ENCODE measurements at regions not wholly inside any gene's neighbourhood (a gene's known extent, or its start where the extent isn't known, plus 50 kb on each side); places are given as distances from the start of the nearest gene placed in this dataset.
"Not testable (repeated sequence)": the region's sequence is repeated elsewhere in the genome, so short reads cannot be mapped to it uniquely, and the experiment has no call there.

DNA sequence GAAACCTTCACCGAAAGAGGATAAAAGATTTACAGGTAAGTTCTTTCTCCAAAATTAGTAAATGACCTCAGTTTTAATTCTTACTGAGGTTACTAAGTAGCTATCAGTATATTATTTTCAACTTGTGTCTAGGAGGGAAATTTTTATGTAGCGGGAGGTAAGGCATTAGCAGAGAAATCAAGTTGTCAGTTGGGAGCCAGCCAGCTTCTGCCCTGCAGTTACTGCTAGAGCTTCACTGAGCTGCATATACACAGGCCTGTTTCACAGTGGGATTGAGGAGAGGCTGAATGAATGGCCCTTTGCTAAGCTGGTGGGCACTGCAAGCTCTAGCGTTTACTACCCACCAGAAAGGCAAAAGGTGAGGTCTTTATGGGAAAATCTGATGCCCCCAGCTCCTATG, 105.7 kb downstream of the ACAA2 start:
- Mint-ChIP-seq H3K27ac (no peak overlapping the region), H3K36me3 (ENCODE audit: low read depth) (no peaks in the 10 kb centered on the region), H3K4me3 (no peak overlapping the region), H3K9me3 (peaks cover 5% of the 10 kb centered on the region), H3K27me3 (peaks cover 8% of the 10 kb centered on the region), H3K4me1 (no peaks in the 10 kb centered on the region)
- ATAC-seq (no peak), DNase-seq (no peak)

DNA sequence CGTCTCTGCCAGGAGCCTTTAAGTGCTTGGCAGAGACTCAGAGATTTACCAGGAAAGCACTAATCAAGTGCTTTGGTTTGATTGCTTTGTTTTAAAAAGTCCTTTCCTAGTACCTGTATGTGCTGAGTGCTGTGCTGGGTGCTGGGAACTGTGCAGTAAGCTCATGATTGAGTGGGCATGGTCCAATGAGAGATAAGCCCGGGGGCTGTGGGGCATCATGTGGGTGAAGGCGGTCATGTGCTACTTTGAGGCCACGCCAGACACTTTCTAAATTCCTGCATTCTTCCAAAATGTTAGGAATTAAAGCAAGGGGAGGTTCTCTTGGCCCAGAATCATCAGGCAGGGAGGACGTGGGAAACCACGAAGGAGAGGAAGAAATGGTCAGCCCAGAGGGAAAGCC, 109.0 kb downstream of the ACAA2 start:
- Mint-ChIP-seq H3K27ac (no peak overlapping the region), H3K36me3 (ENCODE audit: low read depth) (no peaks in the 10 kb centered on the region), H3K4me1 (no peaks in the 10 kb centered on the region), H3K9me3 (peaks cover 5% of the 10 kb centered on the region), H3K27me3 (no peaks in the 10 kb centered on the region), H3K4me3 (no peak overlapping the region)
- DNase-seq (no peak), ATAC-seq (no peak)

DNA sequence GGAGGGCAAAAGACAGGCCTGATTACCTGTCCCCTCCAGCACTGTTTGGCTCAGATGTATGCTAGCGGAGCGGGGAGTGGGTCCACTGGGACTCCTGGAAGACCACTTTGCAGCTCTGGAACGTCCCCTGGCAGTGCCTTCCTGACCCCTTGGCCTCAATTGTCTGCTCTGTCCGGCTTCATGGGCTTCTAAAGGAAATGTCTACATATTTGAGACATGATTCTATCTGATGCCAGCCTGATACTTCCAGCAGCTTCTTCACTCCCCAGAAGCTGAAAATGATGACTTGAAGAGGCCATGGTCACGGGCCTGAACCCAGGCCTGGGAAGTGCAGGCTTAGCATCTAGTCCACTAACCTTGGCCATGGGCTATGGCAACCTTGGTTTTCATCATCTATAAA, 112.1 kb downstream of the ACAA2 start:
- peaks cover 5% of the 10 kb centered on the region for H3K9me3 Mint-ChIP-seq
- no peak for ATAC-seq
- no peak for DNase-seq
- H3K27ac Mint-ChIP-seq, result no peak overlapping the region
- no peaks in the 10 kb centered on the region for H3K36me3 Mint-ChIP-seq (ENCODE audit: low read depth)
- no peaks in the 10 kb centered on the region for H3K4me1 Mint-ChIP-seq
- H3K4me3 Mint-ChIP-seq, result no peak overlapping the region
- no peaks in the 10 kb centered on the region for H3K27me3 Mint-ChIP-seq

DNA sequence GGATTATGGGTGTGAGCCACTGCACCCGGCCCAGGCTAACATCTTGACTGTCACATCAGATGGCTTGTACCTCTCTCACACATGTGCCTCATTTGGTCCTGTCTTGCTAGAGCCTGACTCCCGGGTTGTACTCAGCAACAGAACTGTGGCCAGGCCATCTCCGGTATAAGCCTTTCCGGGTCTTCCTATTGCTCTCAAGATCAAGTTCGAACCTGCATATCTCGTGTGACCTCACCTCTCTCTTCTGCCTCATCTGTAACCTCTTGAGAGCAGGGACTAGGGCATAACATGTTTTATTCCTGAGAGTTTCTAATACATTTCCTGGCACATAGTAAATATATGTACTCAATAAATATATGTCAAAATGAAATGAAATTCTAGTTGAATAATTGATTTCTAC, 114.0 kb downstream of the ACAA2 start:
- DNase-seq (no peak), ATAC-seq (no peak)
- no peaks in the 10 kb centered on the region for H3K4me1 Mint-ChIP-seq
- no peak overlapping the region for H3K27ac Mint-ChIP-seq
- no peak overlapping the region for H3K4me3 Mint-ChIP-seq
- no peaks in the 10 kb centered on the region for H3K9me3 Mint-ChIP-seq
- no peaks in the 10 kb centered on the region for H3K27me3 Mint-ChIP-seq
- H3K36me3 Mint-ChIP-seq (ENCODE audit: low read depth), result no peaks in the 10 kb centered on the region

DNA sequence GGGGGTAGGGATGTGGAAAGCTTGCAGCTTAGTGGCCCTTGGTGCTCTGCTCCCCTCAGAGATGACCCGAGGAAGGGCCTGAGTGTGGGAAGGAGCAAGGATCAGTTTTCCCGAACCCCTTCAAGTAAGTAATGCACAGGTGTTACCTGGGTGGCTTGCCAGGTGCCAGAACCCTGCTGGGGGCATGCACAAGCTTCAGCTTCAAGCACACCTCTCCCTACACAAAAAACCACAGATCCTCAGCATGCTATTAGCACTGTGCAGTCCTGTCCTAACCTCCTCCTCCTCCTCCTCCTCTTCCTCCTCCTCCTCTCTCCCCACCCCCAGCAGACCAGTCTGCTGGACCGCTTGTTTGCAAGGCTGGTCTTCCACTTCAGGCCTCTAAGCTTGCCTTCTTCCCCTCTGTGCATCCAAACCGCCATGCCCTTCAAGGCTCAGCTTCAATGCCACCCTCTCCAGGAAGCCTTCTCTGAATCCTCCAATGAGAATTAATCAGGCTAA, 114.8 kb downstream of the ACAA2 start:
- Mint-ChIP-seq H3K27me3 (no peaks in the 10 kb centered on the region), H3K36me3 (ENCODE audit: low read depth) (no peaks in the 10 kb centered on the region), H3K4me1 (no peaks in the 10 kb centered on the region), H3K4me3 (no peak overlapping the region), H3K27ac (no peak overlapping the region), H3K9me3 (no peaks in the 10 kb centered on the region)
- DNase-seq (no peak), ATAC-seq (no peak)

DNA sequence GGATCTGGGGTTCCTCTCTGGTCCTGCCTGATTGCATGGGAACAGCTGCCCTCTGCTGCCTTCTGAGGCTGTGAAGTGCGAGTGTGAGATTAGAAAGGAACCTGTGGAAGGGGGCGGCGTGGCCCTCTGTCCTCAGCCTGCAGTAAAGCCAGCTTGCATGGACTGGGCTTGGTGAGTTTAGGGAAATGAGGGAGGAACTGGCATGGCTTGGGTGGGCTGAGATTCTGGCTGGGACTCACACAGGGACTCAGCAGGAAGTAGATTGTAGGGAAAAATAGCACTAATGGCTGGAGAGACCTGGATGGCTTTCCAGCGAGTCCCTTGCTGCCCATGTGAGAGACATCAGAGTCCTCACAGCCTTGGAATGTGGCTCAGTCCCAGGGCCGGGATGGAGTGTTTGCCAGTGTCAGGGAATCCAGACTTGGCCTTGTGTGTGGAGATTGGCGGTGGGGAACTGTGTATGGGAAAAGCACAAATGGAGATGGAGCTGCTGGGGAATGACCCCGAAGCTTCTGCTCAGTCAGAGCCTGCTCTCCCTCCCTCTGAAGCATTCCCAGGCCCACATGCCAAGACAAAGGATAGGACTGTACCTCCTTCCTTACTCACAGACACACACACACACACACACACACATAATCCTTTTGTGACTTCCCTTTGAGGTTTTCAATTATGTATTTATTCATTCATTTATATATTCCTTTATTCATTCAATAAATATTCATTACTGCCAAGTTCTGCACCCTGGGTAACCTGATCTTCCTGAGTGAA, 115.4 kb downstream of the ACAA2 start:
- Mint-ChIP-seq H3K36me3 (ENCODE audit: low read depth) (no peaks in the 10 kb centered on the region), H3K27ac (no peak overlapping the region), H3K9me3 (no peaks in the 10 kb centered on the region), H3K4me3 (no peak overlapping the region), H3K4me1 (no peaks in the 10 kb centered on the region), H3K27me3 (no peaks in the 10 kb centered on the region)
- ATAC-seq (no peak), DNase-seq (no peak)

DNA sequence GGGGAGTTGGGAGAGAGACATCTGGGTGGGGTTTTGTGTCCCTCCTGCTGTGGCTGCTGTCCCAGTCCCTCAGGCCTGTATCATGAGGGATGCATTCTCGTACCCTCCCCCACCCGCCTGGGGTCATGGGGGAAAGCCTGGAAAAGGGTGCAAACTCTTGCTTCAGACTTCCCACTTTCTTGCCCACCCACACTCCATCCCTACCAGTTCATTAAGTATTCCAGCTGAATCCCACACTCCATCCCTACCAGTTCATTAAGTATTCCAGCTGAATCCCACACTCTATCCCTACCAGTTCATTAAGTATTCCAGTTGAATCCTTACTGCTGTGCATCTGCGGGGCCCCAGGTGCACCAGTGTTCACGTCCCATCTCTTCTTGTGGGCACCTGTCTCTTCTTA, 116.3 kb downstream of the ACAA2 start:
- Mint-ChIP-seq H3K27me3 (no peaks in the 10 kb centered on the region), H3K36me3 (ENCODE audit: low read depth) (no peaks in the 10 kb centered on the region), H3K4me1 (no peaks in the 10 kb centered on the region), H3K27ac (no peak overlapping the region), H3K4me3 (no peak overlapping the region), H3K9me3 (no peaks in the 10 kb centered on the region)
- ATAC-seq (no peak), DNase-seq (no peak)

DNA sequence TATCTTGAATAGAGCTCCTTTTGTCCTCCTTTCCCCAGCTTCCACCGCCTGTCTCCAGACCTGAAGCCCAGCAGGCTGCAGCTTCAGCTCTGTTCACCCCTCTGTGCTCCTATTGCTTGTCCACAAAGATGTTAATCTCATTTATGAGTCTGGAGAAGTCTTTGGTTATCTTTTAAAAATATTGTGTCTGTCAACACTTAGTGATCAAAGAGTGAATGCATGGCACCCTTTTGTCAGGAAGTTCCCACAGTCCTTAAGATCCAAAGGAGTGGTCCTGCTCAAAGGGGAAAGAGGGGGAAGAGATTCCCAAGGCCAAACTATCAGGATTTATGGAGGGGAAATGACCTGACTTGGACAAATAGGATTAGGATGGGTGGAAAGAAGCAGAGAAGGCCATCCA, 118.9 kb downstream of the ACAA2 start:
- Mint-ChIP-seq H3K4me3 (no peak overlapping the region), H3K4me1 (peaks cover 4% of the 10 kb centered on the region), H3K27me3 (no peaks in the 10 kb centered on the region), H3K36me3 (ENCODE audit: low read depth) (no peaks in the 10 kb centered on the region), H3K9me3 (no peaks in the 10 kb centered on the region), H3K27ac (no peak overlapping the region)
- ATAC-seq, result no peak
- DNase-seq, result no peak

DNA sequence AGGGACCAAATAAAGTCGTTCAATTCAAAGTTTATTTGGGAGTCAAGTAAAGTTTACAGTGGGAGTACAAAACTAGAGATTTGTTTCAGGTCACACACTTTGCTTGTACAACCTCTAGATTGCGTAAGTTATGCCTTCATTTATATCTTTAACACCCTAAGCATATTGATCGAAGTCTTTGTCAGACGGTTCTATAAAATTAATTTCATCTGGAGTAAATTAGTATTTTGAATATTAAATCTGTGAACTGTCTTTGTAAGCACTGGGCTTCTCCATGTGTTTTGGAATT, 119.7 kb downstream of the ACAA2 start:
- peaks cover 4% of the 10 kb centered on the region for H3K4me1 Mint-ChIP-seq
- DNase-seq (no peak), ATAC-seq (no peak)
- H3K9me3 Mint-ChIP-seq, result no peaks in the 10 kb centered on the region
- no peaks in the 10 kb centered on the region for H3K27me3 Mint-ChIP-seq
- no peak overlapping the region for H3K27ac Mint-ChIP-seq
- no peaks in the 10 kb centered on the region for H3K36me3 Mint-ChIP-seq (ENCODE audit: low read depth)
- H3K4me3 Mint-ChIP-seq, result no peak overlapping the region

DNA sequence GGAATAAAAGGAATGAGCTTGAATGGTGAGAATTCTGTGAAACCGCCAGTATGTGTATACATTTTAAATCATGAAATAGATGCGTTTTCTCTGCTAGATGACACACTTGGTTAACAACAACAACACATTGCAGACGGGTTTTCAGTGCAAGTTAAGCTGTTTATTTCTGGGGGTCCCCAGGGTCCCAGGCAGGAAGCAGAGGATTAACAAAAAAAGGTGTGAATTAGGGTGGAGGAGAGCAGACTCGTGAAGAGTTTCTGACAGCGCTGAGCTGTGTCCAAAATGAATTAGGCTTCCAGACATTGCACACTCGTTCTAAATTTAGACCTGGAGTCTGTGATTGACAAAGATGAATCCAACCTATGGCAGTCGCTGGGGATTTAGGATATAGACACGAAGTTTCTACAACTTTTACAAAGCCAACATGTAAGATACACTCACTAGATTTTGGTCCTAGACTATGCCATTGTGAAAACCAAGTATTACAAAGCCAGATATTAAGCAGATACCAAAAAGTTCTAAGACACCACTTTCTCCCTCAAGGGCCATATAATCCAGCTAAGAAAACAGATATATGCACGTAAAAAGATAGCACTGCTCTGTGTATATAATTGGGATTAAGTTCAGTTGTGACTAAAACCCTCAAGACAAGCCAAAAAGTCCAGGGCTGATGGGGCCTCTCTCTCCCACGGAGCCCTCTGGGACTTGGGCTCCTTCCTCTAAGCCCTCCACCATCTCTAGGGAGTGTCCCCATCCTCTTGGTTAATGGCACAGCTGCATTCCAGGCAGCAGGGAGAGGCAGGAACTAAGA, 120.2 kb downstream of the ACAA2 start:
- ATAC-seq (no peak), DNase-seq (no peak)
- no peaks in the 10 kb centered on the region for H3K9me3 Mint-ChIP-seq
- no peaks in the 10 kb centered on the region for H3K27me3 Mint-ChIP-seq
- no peak overlapping the region for H3K4me3 Mint-ChIP-seq
- H3K27ac Mint-ChIP-seq, result no peak overlapping the region
- no peaks in the 10 kb centered on the region for H3K36me3 Mint-ChIP-seq (ENCODE audit: low read depth)
- peaks cover 4% of the 10 kb centered on the region for H3K4me1 Mint-ChIP-seq

DNA sequence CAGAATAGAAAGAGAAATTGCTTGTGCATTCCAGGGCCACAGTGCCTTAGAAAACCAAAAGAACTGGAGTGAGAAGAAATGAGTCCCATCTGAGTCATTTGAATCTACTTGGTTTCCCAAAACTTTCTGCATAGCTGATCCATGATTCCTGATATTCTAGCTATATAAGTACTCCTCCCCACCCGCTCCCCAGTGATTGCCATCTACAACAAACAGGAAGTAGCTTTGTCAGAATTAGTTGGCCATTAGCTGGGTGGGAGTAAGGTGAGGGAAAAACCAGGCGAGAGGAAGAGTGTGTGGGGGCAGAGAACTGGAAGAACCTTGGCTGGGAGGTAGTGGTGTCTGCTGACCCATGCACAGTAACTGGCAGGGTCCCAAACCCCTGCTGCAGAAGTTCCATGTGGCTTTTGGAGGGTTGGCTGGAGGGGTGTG, 122.1 kb downstream of the ACAA2 start:
- DNase-seq (no peak), ATAC-seq (no peak)
- H3K4me3 Mint-ChIP-seq, result no peak overlapping the region

DNA sequence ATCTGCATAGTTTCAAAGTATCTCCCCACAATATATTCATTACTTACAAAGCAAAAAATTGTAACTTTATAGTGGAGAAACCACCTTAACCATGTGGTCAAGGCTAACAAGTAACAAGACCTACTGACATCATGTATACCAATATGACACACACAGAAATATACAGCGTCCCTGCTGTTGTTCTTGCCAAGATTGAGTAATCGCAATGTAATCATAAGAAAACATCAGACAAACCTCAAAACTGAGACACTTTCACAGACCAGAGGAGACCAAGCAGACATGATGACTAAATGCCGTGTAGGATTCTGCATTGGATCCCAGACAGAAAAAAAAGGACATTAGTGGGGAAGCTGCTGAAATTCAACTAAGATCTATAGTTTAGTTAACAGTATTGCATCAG, 123.0 kb downstream of the ACAA2 start:
- ATAC-seq (peak; percentile 69), DNase-seq (no peak)
- H3K36me3 Mint-ChIP-seq (ENCODE audit: low read depth), result no peaks in the 10 kb centered on the region
- H3K4me1 Mint-ChIP-seq, result peaks cover 4% of the 10 kb centered on the region
- no peaks in the 10 kb centered on the region for H3K27me3 Mint-ChIP-seq
- no peaks in the 10 kb centered on the region for H3K9me3 Mint-ChIP-seq
- H3K4me3 Mint-ChIP-seq, result no peak overlapping the region
- no peak overlapping the region for H3K27ac Mint-ChIP-seq

More for the DNA sequence above, 122.1 kb downstream of the ACAA2 start:
- no peaks in the 10 kb centered on the region for H3K9me3 Mint-ChIP-seq
- peaks cover 4% of the 10 kb centered on the region for H3K4me1 Mint-ChIP-seq
- H3K27ac Mint-ChIP-seq, result no peak overlapping the region
- H3K27me3 Mint-ChIP-seq, result no peaks in the 10 kb centered on the region
- no peaks in the 10 kb centered on the region for H3K36me3 Mint-ChIP-seq (ENCODE audit: low read depth)

DNA sequence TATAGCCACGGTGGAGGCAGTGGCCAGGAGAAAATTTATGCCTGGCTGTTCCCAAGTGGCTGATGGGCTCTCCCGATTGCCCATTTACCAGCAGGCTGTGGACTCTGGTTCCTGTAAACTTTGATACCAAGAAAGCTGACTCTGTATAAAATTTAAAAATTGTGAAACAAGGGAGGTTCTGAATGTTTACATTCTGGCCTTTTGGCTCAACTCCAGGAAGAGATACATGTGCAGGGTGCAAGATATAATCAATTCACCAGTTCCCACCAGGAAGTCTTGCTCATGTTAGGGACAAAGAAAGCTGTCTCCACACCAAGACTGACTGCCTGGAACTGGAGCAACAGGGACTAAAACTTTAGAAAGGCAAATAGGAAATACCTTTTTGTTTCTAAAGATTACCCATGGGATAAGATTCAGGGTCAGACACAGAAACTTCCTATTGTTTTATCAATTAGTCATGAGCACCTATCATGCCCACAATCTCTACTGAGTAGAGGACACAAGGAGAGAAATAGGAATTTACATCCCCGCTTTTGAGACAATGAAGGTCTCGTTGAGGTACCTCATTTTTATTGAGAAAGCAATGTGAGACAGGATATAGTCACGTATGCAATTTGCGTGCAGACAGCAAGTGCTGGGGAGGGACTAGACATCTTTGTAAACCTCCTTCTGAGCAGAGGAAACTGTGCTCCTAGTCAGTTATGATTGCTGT, 123.5 kb downstream of the LIPG start:
- H3K27me3 Mint-ChIP-seq, result no peaks in the 10 kb centered on the region
- ATAC-seq, result no peak
- no peaks in the 10 kb centered on the region for H3K36me3 Mint-ChIP-seq (ENCODE audit: low read depth)
- no peaks in the 10 kb centered on the region for H3K9me3 Mint-ChIP-seq
- H3K27ac Mint-ChIP-seq, result no peak overlapping the region
- no peak for DNase-seq
- H3K4me3 Mint-ChIP-seq, result no peak overlapping the region
- no peaks in the 10 kb centered on the region for H3K4me1 Mint-ChIP-seq

DNA sequence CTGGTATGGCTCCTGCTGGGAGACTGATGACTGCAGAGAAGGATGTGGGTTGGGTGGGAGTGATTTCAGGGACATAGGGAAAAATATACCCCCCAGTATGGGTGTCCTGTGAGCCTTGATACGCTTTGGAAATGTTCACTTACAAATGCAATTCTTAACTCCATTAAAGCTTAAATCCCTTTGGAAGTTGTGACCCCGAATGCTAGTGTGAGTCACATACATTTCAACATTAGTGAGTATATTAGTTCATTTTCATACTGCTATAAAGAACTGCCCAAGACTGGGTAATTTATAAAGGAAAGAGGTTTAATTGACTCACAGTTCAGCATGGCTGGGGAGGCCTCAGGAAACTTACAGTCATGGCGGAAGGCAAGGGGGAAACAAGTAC, 120.9 kb downstream of the LIPG start:
- ATAC-seq; DNase-seq; H3K27ac Mint-ChIP-seq; H3K4me3 Mint-ChIP-seq; H3K27me3 Mint-ChIP-seq; H3K36me3 Mint-ChIP-seq (ENCODE audit: low read depth); H3K9me3 Mint-ChIP-seq; H3K4me1 Mint-ChIP-seq: not testable (repeated sequence)

Data from activated naive CD8-positive, alpha-beta T cell treated with anti-CD3 and anti-CD28 coated beads, Interleukin-2, amount 50 U/mL, for 24 hours (primary cell).